ENCODE measurements at regions not wholly inside any gene's neighbourhood (a gene's known extent, or its start where the extent isn't known, plus 50 kb on each side); places are given as distances from the start of the nearest gene placed in this dataset.

- no peak overlapping the region for H2BK12ac ChIP-seq (ENCODE audit: low read length)
- no CpG with 5 or more reads among the region's 3 CpGs for WGBS (ENCODE audit: extremely low coverage, insufficient coverage, insufficient read length)
- no peak overlapping the region for H3K23ac ChIP-seq (ENCODE audit: low read length)
- no peak overlapping the region for H2AK5ac ChIP-seq (ENCODE audit: low read length)
- no peak overlapping the region for H3K4me2 ChIP-seq (ENCODE audit: low read length)
- no peaks in the 10 kb centered on the region for H3K9me3 ChIP-seq (ENCODE audit: insufficient read depth, low read depth, low read length)
- H3K9ac ChIP-seq (ENCODE audit: low read length), result no peak overlapping the region
- DNase-seq, result no peak
- no peak overlapping the region for H4K12ac ChIP-seq (ENCODE audit: low read depth, low read length)
- H3K14ac ChIP-seq (ENCODE audit: low read length), result no peak overlapping the region
- no peak overlapping the region for H4K91ac ChIP-seq (ENCODE audit: low read depth, low read length)
- no peaks in the 10 kb centered on the region for H3K79me2 ChIP-seq (ENCODE audit: control insufficient read depth, insufficient read depth, low read length, poor library complexity)
- no peaks in the 10 kb centered on the region for H3K4me1 ChIP-seq (ENCODE audit: control insufficient read depth in 1 of 2, insufficient read depth in 2 of 2, low read length in 2 of 2)
- H3K18ac ChIP-seq (ENCODE audit: low read length), result no peak overlapping the region
- no peak overlapping the region for H3K4me3 ChIP-seq (ENCODE audit: low read depth, low read length)
- no peak overlapping the region for H4K8ac ChIP-seq (ENCODE audit: low read depth, low read length)
- H3K79me1 ChIP-seq (ENCODE audit: low read length), result no peaks in the 10 kb centered on the region
- no peak overlapping the region for H3K4ac ChIP-seq (ENCODE audit: low read depth, low read length)
- H3K36me3 ChIP-seq (ENCODE audit: control insufficient read depth in 1 of 2, insufficient read depth in 2 of 2, low read length in 2 of 2), result no peaks in the 10 kb centered on the region
- no peak overlapping the region for H2BK120ac ChIP-seq (ENCODE audit: insufficient read depth, low read length, poor library complexity)
- H2AFZ ChIP-seq (ENCODE audit: insufficient read depth, low read length, poor library complexity), result no peak overlapping the region
- H2BK5ac ChIP-seq (ENCODE audit: low read depth, low read length, poor library complexity), result no peak overlapping the region
- no peaks in the 10 kb centered on the region for H3K27me3 ChIP-seq (ENCODE audit: insufficient read depth, low read length)
- no peak overlapping the region for H3K27ac ChIP-seq (ENCODE audit: low read depth, low read length)
These were observed 110.0 kb upstream of the SSTR4 start for GRCh38 chr20:22924949-22925612.

DNA sequence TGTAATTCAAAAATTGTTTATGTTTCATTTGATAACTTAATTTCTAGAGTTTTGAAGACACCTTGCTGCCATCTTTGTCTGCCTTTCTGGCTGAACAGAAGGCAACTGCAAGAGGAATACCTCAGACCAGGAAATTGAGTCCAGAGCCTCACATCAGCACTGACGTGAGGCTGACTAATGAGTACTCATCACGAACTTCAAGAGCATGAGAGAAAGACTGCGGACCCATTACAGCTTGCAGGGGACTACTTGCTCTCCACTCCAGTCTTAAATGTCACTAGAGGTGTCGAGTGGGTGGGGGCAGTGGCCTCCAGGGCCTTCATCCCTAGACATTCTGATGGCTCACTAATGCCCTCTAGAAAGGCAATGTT is 109.5 kb upstream of the SSTR4 start:
- H3K4me1 ChIP-seq (ENCODE audit: control insufficient read depth in 1 of 2, insufficient read depth in 2 of 2, low read length in 2 of 2), result no peaks in the 10 kb centered on the region
- no peak overlapping the region for H4K8ac ChIP-seq (ENCODE audit: low read depth, low read length)
- no peak overlapping the region for H2BK120ac ChIP-seq (ENCODE audit: insufficient read depth, low read length, poor library complexity)
- no peaks in the 10 kb centered on the region for H3K79me1 ChIP-seq (ENCODE audit: low read length)
- H3K14ac ChIP-seq (ENCODE audit: low read length), result no peak overlapping the region
- H2AFZ ChIP-seq (ENCODE audit: insufficient read depth, low read length, poor library complexity), result no peak overlapping the region
- H2BK12ac ChIP-seq (ENCODE audit: low read length), result no peak overlapping the region
- H3K9ac ChIP-seq (ENCODE audit: low read length), result no peak overlapping the region
- H3K27me3 ChIP-seq (ENCODE audit: insufficient read depth, low read length), result no peaks in the 10 kb centered on the region
- no peak overlapping the region for H4K91ac ChIP-seq (ENCODE audit: low read depth, low read length)
- H2AK5ac ChIP-seq (ENCODE audit: low read length), result no peak overlapping the region
- H3K18ac ChIP-seq (ENCODE audit: low read length), result no peak overlapping the region
- H3K9me3 ChIP-seq (ENCODE audit: insufficient read depth, low read depth, low read length), result no peaks in the 10 kb centered on the region
- H3K36me3 ChIP-seq (ENCODE audit: control insufficient read depth in 1 of 2, insufficient read depth in 2 of 2, low read length in 2 of 2), result no peaks in the 10 kb centered on the region
- H2BK5ac ChIP-seq (ENCODE audit: low read depth, low read length, poor library complexity), result no peak overlapping the region
- WGBS (ENCODE audit: extremely low coverage, insufficient coverage, insufficient read length), result no CpG with 5 or more reads among the region's 4 CpGs
- no peak overlapping the region for H3K4me2 ChIP-seq (ENCODE audit: low read length)
- no peak overlapping the region for H3K27ac ChIP-seq (ENCODE audit: low read depth, low read length)
- peak in 1 of 2 donors; percentile 13 for DNase-seq
- H3K23ac ChIP-seq (ENCODE audit: low read length), result no peak overlapping the region
- no peaks in the 10 kb centered on the region for H3K79me2 ChIP-seq (ENCODE audit: control insufficient read depth, insufficient read depth, low read length, poor library complexity)
- no peak overlapping the region for H4K12ac ChIP-seq (ENCODE audit: low read depth, low read length)
- H3K4me3 ChIP-seq (ENCODE audit: low read depth, low read length), result no peak overlapping the region
- no peak overlapping the region for H3K4ac ChIP-seq (ENCODE audit: low read depth, low read length)

DNA sequence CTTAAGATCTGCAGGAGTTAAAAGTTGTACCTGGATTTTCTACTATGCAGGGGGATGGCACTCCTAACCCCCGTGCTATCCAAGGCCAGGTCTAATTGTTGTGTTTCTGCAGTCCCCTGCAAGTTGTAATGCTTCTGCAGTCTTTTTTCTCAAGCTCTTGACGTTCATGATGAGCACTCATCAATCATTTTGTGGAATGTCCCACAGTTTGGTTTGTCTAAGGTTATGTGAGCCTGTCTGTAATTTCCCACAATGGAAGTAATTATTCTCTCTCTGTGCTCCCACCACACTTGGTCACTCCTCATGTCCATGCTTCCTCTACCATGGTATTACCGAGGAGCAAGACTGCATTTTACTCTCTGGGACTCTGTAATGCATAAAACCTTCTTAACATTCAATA is 107.6 kb upstream of the SSTR4 start:
- no peak overlapping the region for H2BK120ac ChIP-seq (ENCODE audit: insufficient read depth, low read length, poor library complexity)
- no peak overlapping the region for H4K12ac ChIP-seq (ENCODE audit: low read depth, low read length)
- no peak overlapping the region for H3K23ac ChIP-seq (ENCODE audit: low read length)
- no peaks in the 10 kb centered on the region for H3K79me2 ChIP-seq (ENCODE audit: control insufficient read depth, insufficient read depth, low read length, poor library complexity)
- no peak overlapping the region for H3K18ac ChIP-seq (ENCODE audit: low read length)
- H3K27ac ChIP-seq (ENCODE audit: low read depth, low read length), result no peak overlapping the region
- H3K27me3 ChIP-seq (ENCODE audit: insufficient read depth, low read length), result no peaks in the 10 kb centered on the region
- no CpG with 5 or more reads among the region's 3 CpGs for WGBS (ENCODE audit: extremely low coverage, insufficient coverage, insufficient read length)
- no peaks in the 10 kb centered on the region for H3K36me3 ChIP-seq (ENCODE audit: control insufficient read depth in 1 of 2, insufficient read depth in 2 of 2, low read length in 2 of 2)
- no peaks in the 10 kb centered on the region for H3K79me1 ChIP-seq (ENCODE audit: low read length)
- H3K9me3 ChIP-seq (ENCODE audit: insufficient read depth, low read depth, low read length), result no peaks in the 10 kb centered on the region
- no peak for DNase-seq
- no peak overlapping the region for H2AFZ ChIP-seq (ENCODE audit: insufficient read depth, low read length, poor library complexity)
- no peak overlapping the region for H2BK12ac ChIP-seq (ENCODE audit: low read length)
- H3K4ac ChIP-seq (ENCODE audit: low read depth, low read length), result no peak overlapping the region
- no peak overlapping the region for H3K9ac ChIP-seq (ENCODE audit: low read length)
- no peaks in the 10 kb centered on the region for H3K4me1 ChIP-seq (ENCODE audit: control insufficient read depth in 1 of 2, insufficient read depth in 2 of 2, low read length in 2 of 2)
- no peak overlapping the region for H2AK5ac ChIP-seq (ENCODE audit: low read length)
- no peak overlapping the region for H3K14ac ChIP-seq (ENCODE audit: low read length)
- no peak overlapping the region for H2BK5ac ChIP-seq (ENCODE audit: low read depth, low read length, poor library complexity)
- no peak overlapping the region for H3K4me3 ChIP-seq (ENCODE audit: low read depth, low read length)
- H3K4me2 ChIP-seq (ENCODE audit: low read length), result no peak overlapping the region
- no peak overlapping the region for H4K91ac ChIP-seq (ENCODE audit: low read depth, low read length)
- no peak overlapping the region for H4K8ac ChIP-seq (ENCODE audit: low read depth, low read length)

- DNase-seq, result no peak
- H3K36me3 ChIP-seq (ENCODE audit: control insufficient read depth in 1 of 2, insufficient read depth in 2 of 2, low read length in 2 of 2), result no peaks in the 10 kb centered on the region
- H2BK5ac ChIP-seq (ENCODE audit: low read depth, low read length, poor library complexity), result no peak overlapping the region
- H4K8ac ChIP-seq (ENCODE audit: low read depth, low read length), result no peak overlapping the region
- no peaks in the 10 kb centered on the region for H3K79me2 ChIP-seq (ENCODE audit: control insufficient read depth, insufficient read depth, low read length, poor library complexity)
- H3K14ac ChIP-seq (ENCODE audit: low read length), result no peak overlapping the region
- no peak overlapping the region for H2AFZ ChIP-seq (ENCODE audit: insufficient read depth, low read length, poor library complexity)
- H3K18ac ChIP-seq (ENCODE audit: low read length), result no peak overlapping the region
- no peak overlapping the region for H2BK12ac ChIP-seq (ENCODE audit: low read length)
- no CpG with 5 or more reads among the region's 7 CpGs for WGBS (ENCODE audit: extremely low coverage, insufficient coverage, insufficient read length)
- H4K12ac ChIP-seq (ENCODE audit: low read depth, low read length), result no peak overlapping the region
- no peak overlapping the region for H3K4me2 ChIP-seq (ENCODE audit: low read length)
- H3K27me3 ChIP-seq (ENCODE audit: insufficient read depth, low read length), result no peaks in the 10 kb centered on the region
- H3K4me3 ChIP-seq (ENCODE audit: low read depth, low read length), result no peak overlapping the region
- H2BK120ac ChIP-seq (ENCODE audit: insufficient read depth, low read length, poor library complexity), result no peak overlapping the region
- H3K23ac ChIP-seq (ENCODE audit: low read length), result no peak overlapping the region
- no peak overlapping the region for H2AK5ac ChIP-seq (ENCODE audit: low read length)
- H3K4ac ChIP-seq (ENCODE audit: low read depth, low read length), result no peak overlapping the region
- H3K27ac ChIP-seq (ENCODE audit: low read depth, low read length), result no peak overlapping the region
- H4K91ac ChIP-seq (ENCODE audit: low read depth, low read length), result no peak overlapping the region
- H3K9me3 ChIP-seq (ENCODE audit: insufficient read depth, low read depth, low read length), result no peaks in the 10 kb centered on the region
- no peaks in the 10 kb centered on the region for H3K79me1 ChIP-seq (ENCODE audit: low read length)
- H3K4me1 ChIP-seq (ENCODE audit: control insufficient read depth in 1 of 2, insufficient read depth in 2 of 2, low read length in 2 of 2), result no peaks in the 10 kb centered on the region
- no peak overlapping the region for H3K9ac ChIP-seq (ENCODE audit: low read length)
These were observed 106.4 kb upstream of the SSTR4 start for GRCh38 chr20:22928679-22929078.
